ENCODE measurements at regions not wholly inside any gene's neighbourhood (a gene's known extent, or its start where the extent isn't known, plus 50 kb on each side); places are given as distances from the start of the nearest gene placed in this dataset.
"Not testable (repeated sequence)": the region's sequence is repeated elsewhere in the genome, so short reads cannot be mapped to it uniquely, and the experiment has no call there.

DNA sequence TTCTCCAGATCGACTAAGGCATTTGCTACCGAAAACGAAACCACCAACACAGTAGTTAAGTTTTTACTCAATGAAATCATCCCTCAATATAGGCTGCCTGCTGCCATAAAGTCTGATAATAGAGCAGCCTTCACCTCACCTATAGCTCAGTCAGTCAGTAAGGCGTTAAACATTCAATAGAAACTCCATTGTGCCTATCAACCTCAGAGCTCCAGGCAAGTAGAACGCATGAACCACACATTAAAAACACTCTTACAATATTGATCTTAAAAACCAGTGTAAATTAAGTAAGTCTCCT, 160.6 kb downstream of the DEFB131A start:
- not testable (repeated sequence) for DNase-seq

DNA sequence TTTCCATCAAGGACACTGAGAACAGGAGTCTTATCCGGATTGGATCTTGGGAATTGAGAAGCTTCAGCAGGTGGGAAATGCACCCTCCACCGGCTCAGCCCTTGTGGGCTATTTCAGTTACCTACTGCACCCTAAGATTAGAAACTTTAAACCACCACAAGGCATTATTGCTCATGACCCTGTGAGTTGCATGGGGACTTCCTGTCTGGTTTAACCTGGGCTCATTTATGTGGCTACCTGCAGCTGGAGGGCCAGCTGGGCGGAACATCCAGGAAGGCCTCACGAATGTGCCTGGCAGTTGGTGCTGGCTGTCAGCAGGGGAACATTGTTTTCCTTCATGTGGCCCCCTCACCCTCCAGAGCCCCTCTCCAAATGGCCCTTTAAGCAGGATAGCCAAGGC, 164.1 kb downstream of the DEFB131A start:
- DNase-seq = no peak

DNA sequence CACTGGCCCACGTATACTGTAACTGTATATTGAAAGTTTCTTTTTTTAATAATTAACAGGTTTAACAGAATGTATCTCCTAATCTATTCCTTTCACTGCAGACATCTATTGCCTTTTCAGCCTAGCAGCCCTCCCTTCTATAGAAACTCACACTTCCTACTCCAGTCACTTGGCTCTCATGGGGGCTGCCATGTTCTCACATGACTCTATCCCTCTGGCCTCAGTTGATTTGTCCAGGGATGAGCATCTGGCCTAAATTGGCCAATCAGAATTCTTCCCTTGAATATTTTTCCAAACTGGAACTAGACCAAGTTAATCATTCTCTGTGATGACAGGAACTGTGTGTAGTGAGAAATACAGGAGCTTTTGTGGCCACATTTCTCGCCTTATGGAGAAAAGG, 166.1 kb downstream of the DEFB131A start:
- not testable (repeated sequence) for DNase-seq

DNA sequence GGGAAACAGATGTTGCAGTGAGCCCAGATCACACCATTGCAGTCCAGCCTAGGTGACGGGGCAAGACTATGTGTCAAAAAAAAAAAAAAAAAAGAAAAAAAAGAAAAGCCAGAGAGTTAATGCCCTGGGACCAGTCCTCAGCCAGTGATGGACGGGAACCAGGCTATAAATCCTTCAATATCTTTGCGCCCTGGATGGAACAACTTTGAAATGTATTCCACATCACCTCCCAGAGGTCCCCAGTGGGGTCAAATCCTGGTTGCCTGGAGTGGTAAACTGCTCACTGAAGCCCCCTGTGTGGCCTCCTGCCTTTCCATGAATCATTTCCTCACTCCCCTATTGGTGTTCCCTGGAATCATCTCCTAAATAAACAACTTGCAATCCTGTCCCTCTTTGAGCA, 166.9 kb downstream of the DEFB131A start:
- no peak for DNase-seq

DNA sequence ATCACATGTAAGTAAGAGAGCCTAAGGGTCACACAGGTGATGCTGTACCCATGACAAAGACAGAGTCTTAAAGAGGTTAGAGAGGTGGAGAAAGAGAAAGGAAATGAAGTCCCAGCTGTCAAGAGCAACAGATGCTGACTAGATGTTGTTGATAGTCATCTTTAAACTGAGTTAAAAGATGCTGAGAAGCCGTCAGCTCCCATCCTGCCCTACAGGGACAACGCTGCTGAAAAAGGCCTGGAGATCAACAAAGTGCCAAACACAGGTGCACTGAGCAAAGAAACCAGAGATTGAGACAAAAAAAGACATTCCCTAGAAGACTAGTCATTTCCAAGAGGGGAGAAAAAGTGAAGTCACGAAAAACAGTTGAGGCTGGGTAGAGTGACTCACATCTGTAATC, 145.0 kb upstream of the DRD5 start:
- not testable (repeated sequence) for DNase-seq

DNA sequence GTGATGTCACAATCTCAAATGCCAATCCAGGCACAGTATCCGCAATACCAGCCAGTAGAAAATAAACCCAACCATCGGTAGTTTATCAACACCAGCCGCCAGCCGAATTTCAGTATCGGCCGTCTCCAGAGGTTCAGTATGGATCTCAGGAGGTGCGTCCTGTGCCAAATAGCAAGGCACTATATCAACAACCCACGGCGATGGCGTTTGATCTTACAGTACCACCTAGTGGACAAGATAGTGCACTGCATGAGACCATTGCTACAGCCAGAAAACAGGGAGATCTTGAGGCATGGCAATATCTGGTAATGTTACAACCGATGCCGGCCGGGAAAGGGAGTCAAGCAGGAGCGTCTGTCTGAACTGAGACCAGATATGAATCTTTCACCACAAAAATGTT, 121.8 kb upstream of the DRD5 start:
- peak; percentile 3 to 15 for DNase-seq

DNA sequence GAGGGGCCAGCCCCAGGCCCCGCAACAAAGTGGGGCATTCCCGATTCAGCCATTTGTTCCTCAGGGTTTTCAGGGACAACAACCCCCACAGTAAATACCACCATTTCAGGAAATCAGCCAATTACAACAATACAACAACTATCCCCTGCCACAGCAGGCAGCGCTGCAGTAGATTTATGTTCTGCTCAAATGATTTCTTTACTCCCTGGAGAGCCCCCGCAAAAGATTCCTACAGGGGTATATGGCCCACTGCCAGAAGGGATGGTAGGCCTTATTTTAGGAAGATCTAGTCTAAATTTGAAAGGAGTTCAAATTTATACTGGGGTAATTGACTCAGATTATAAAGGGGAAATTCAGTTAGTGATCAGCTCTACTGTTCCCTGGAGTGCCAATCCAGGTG, 120.5 kb upstream of the DRD5 start:
- not testable (repeated sequence) for DNase-seq

DNA sequence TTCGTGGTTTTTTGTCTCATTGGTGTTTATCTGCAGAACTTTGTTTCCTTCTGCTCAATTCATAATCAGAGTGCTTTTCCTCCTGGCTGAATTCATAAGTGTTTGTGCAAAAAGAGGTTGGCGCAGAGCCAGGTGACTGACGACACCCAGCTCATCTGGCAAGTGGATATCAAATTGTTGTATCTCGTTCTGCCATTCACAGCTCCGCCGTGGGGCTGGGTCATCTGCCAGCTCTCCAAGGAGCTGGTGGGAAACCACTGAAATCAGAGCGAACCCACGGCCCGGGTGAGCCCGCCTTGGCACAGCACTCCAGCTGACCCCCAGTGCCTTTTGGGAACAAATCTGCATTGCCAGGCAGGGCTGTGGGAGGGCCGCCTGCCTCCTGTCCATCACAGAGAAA, 110.7 kb upstream of the DRD5 start:
- not testable (repeated sequence) for DNase-seq

DNA sequence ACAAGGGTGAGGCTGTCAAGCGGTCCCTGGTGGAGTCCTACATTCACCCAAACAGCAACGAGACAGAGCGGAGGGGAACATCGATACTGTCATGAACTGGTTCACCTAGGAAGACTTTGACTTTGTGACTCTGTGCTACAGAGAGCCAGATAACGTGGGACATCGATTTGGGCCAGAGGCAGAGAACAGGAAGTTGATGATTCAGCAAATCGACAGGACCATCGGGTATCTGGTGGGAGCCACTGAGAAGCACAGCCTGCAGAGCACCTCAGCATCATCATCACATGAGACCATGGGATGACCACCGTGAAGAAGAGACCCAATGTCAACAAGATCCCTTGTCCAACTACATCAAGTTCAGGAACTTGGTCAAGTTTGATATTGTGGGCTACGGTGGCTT, 104.1 kb upstream of the DRD5 start:
- DNase-seq = not testable (repeated sequence)

DNA sequence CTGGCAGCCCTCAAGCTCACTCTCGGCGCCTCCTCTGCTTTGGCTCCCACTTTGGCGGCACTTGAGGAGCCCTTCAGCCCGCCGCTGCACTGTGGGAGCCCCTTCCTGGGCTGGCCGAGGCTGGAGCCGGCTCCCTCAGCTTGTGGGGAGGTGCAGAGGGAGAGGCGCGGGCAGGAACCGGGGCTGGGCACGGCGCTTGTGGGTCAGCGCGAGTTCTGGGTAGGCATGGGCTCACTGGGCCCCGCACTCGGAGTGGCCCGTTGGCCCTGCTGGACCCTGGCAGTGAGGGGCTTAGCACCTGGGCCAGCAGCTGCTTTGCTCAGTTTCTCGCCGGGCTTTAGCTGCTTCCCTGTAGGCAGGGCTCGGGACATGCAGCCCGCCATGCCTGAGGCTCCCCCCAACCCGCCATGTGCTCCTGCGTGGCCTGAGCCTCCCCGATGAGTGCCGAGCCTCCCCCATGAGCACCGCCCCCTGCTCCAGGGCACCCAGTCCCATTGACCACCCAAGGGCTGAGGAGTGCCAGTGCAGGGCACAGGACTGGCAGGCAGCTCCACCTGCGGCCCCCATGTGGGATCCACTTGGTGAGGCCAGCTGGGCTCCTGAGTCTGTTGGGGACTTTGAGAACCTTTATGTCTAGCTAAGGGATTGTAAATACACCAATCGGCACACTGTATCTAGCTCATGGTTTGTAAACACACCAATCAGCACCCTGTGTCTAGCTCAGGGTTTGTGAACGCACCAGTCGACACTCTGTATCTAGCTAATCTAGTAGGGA, 101.5 kb upstream of the DRD5 start:
- no peak for DNase-seq

DNA sequence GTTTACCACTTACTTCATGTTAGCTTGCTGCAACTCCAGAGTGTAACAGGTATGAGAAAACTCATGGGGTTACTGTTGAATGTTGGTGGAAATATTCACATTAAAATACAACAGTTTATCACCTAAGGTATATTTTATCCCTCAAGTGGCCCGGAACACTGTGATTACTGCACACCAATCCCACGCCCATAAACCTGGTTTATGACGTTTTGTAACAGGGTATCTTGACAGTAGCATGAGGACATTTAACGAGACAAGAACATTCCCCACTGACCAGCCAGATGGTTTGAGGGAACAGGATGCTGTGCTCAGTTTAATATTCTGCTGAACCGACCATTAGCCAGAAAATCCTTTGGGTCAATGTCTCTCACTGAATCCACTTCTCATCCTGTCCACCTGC, 98.3 kb upstream of the DRD5 start:
- not testable (repeated sequence) for DNase-seq

DNA sequence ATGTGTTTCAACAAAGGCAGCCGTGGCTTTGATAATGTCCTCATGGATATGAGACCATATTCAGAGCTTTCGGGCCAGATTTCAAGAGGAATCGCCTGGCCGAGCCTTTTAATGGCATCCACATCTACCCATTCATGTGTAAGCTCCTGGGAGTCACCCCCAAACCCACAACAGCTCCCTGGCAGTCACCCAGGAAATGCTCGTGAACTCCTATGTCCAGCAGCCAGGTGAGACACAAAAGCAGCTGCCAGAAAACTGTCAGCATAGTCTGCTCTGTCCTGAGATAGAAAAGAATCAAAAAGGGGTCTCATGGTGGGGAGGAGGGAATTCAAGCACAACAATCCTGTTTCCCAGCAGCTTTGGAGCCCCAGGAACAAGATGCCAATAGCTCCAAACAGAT, 96.4 kb upstream of the DRD5 start:
- DNase-seq = not testable (repeated sequence)

DNA sequence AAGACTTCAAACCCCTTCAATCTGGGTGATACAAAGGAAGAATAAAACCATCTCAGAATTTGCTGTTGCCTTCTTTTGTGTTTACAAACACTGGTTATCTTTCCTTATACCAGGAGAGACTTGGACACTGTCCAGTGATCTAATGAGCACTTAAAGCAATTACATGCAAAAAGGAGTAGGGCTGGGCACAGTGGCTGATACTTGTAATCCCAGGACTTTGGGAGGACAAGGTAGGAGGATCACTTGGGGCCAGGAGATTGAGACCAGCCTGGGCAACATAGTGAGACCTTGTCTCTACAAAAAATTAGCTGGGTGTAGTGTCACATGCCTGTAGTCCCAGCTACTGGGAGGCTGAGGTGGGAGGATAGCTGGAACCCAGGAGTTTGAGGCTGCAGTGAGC, 95.7 kb upstream of the DRD5 start:
- no peak for DNase-seq

DNA sequence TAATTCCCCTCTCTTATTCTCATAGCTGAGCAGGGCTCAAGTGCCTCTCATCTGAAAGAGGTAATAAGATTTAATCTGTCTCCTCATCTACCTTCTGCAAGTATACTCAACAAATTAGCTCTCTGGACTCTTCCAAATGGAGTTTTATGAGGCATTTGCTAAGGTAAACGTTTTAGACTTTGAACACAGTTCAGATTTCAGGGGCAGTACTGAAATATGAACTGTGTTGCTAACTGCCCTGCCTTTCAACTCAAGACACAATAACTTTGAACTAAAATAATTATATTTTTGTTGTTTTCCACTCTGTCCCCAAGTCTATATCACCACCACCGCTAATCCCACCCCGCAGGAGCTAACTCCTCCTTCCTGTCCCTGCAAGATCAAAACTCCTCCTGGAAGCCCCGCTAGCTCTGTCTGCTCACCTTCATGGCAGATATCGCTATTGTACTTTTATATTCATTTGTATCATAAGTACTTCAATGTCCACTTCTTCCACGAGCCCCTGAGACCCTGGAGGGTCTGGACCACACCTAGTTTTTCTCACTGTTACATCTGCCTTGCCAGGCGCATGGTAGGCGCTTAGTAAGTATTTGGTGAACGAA, 90.7 kb upstream of the DRD5 start:
- DNase-seq = not testable (repeated sequence)

DNA sequence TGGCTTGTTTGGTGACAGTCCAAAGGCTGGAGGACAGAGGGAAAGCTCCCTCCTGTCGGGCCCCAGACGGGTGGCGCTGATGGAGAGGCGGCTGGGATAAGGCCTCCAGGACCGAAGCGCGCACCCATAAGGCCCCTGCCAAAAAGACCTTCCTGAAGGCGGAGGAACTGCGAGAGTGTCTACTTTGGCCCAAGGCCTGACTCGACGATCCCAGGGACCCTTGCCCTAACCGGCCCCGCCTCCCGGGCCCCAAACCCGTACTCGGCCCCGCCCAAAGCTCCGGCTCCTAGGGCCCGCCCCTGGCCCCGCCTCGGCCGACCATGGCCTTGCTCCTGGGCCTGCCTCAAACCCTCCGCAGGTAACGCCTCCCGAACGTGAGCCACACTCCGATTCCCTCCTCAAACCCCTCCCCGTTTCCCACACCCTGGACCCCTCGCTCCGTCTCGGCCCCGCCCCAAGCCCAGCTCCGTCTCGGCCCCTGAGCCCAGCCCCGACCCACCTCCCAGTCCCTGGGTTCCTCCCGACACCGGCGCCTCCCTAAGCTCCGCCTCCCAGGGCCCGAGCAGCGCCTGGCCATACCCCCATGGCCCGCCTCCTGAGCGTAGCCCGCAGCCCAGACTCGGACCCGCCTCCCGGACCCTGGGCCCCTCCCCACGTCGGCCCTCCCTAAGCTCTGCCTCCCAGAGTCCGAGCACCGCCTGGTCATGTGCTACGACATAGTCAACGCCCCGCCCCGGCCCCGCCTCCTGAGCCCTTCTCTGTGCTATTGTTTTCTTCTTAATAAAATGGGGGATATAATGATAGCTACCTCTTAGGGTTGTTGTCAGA, 90.0 kb upstream of the DRD5 start:
- peak; percentile 92 to 93 for DNase-seq

DNA sequence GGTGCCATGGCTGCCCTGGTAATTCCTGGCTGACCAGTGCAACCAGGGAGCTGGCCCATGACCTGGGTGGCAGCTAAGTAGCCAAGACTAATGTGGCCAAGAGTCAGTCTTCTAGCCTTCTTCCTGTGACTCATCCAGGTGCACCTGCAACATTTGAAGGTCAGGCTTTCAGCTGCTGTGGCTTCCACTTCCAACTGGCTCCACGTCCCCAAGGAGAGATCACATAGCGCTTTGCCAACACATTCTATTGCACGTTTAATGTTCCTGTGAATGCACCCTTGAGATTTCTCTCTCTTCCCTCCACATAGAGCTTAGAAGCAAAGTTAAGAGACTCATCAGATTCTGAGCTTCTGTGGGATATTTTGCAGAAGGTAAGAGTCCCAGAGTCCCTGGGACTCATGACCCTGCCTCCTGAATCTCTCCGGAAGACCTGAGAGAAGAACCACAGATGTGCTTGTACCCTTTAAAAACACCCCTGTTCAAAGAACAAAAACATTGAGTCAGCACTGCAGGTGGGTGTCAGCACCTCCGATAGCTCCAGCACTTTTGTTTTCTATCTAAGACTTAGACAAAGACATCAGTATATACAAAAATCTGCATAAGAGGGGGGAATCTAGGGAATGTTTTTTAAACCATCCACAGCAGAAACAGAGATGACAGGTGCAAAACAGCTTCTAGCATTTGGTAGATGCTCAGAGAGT, 88.5 kb upstream of the DRD5 start:
- not testable (repeated sequence) for DNase-seq

DNA sequence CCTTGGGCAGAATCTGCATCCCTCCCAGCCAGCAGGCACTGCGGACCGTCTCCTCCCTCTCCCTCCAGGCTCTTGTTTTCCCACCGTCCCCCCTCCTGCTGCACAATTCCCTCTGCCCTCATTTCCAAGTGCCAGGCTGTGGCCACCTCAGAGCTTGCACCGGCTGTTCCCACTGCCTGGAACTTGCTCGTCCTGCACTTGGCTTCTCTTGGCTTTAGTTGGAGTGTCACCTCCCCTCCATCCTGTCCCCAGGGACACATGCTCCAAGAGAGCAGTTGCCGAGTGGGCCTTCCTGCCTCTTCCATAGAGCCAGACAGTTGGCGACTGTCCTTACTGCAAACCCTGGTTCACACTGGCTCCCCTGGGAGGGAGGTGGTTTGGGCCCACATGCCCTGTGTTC, 87.0 kb upstream of the DRD5 start:
- DNase-seq = not testable (repeated sequence)

DNA sequence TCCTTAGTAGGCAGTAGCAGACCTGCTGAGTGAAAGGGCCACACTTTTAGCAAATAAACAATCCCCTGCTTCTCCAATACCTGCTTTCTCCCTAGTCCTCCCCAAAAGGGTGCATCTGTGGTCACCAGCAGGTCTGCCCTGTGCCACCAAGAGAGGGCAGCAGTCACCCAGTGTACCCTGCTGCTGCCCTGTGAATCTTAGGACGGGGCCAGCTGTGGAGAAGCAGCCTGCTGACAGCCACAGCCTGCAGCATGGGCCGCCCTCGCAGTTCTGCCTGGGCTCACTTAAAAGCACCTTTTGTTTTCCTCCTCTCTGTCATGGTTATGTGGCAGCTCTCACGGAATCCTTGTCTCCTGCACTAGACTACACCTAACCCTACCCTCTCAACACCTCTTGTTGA, 85.4 kb upstream of the DRD5 start:
- DNase-seq = peak; percentile 26 to 33

DNA sequence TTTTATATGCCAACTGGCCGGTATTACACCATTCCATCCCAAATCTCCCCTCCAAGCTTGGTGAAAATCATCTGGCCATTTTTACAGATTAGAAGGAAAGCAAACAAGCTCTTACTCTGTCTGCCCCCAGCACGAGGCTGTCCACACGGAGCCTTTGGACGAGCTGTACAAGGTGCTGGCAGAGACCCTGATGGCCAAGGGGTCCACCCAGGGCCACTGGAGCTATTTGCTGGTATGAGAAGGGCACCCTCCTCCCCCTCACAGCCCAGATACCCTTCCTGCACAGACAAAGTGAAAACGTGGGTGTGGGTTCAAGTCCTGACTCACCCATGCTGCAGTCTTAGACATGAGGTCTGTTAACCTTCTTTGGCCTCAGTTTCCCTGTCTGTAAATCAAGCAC, 84.9 kb upstream of the DRD5 start:
- DNase-seq = not testable (repeated sequence)

DNA sequence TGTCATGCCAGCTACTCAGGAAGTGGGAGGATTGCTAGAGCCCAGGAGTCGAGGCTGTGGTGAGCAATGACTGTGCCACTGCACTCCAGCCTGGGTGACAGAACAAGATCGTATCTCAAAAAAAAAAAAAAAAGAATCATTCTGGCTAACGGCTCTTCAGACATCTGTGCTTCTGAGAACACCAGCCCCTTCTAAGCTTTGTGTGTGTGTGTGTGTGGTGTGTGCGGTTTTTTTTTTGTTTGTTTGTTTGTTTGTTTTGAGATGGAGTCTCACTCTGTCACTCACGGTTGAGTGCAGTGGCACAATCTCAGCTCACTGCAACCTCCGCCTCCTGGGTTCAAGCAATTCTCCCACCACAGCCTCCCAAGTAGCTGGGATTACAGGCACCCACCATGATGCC, 79.4 kb upstream of the DRD5 start:
- not testable (repeated sequence) for DNase-seq

DNA sequence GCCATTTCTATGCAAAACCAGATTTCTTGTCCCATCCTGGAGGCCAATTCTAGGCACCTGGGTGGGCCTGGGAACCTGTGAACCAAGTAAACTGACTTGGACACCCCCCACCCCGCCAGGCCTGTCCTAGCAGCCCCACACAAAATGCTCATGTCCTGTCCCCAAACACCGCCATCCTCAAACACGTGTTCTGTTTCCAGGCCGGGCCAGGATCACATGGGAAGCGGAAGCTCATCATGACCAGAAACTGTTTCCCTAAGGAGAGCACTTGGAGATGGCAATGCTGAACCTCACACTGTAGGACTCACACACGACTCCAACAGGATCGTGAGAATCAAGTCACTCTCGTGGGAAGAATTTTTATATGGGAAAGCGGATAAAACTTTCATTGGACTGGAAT, 78.7 kb upstream of the DRD5 start:
- DNase-seq = not testable (repeated sequence)

DNA sequence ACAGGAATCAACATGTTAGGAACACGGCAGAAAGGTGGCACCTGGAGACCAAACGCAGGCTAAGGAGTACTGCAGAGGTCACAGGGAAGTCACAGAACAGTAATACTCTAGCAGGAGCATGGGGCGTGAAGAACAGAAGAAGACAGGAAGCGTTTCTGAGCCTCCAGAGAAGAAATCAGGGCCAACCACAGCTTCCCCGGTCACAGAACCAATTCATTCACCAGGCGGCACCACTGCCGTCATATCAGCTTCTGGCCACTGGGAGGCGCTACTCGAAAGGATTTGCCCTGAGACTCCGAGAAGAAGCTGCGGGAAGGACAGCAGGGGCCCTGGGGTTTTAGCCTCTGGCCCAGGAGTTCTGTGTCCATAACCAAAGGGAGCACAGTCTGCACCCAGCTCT, 78.0 kb upstream of the DRD5 start:
- peak; percentile 78 to 85 for DNase-seq

DNA sequence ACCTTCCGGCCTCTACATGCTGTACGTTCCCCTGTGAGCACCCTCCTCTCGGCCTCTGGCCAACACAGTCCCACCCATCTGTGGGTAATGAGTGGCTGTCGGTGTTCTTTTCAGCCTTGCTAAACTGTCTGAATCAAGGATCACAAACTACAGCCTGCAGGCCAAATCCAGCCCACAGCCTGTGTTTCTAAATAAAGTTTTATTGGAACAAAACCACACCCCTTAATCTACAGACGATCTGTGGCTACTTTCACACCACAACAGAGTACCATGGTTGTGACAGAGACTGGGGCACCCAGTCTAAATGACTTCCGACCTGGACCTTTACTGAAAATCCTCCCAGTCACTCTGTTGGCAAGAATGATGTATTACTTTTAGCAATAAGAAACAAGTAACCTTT, 77.3 kb upstream of the DRD5 start:
- DNase-seq = not testable (repeated sequence)
